Bronchial epithelial cell (primary cell): ENCODE measurements at regions not wholly inside any gene's neighbourhood (a gene's known extent, or its start where the extent isn't known, plus 50 kb on each side); places are given as distances from the start of the nearest gene placed in this dataset.

Experiments
- DNase-seq: peaks from one replicate; pipeline ENCODE4 v3.0.0-alpha.2; 2010; ENCODE audit warnings: low read depth
- FAIRE-seq: peaks from 2 replicates; lab custom pipeline; 2011; peaks lifted over from hg19 to GRCh38; lab: Jason Lieb, UNC
- H3K27me3 ChIP-seq: 2 replicates; pipeline ENCODE4 v1.5.1; 2011; ENCODE audit warnings: low read length; ENCODE audit not compliant: control insufficient read depth, insufficient read depth
- H3K36me3 ChIP-seq: 2 replicates; pipeline ENCODE4 v1.5.1; 2011; ENCODE audit warnings: low read length; ENCODE audit not compliant: control insufficient read depth, insufficient read depth
- H3K4me3 ChIP-seq: 2 replicates; pipeline ENCODE4 v1.5.1; 2011; ENCODE audit warnings: mild to moderate bottlenecking, low read depth, low read length, control low read depth
- CTCF ChIP-seq: IDR thresholded peaks from 2 replicates; pipeline ENCODE4 v1.5.1; 2011; ENCODE audit warnings: mild to moderate bottlenecking, moderate library complexity, low read length, control low read depth, inconsistent platforms; ENCODE audit not compliant: insufficient read depth, severe bottlenecking

- no peaks in the 10 kb centered on the region for H3K27me3 ChIP-seq
- no peak for DNase-seq
- peak; percentile 47 for FAIRE-seq
- H3K4me3 ChIP-seq: no peak overlapping the region
- TF ChIP-seq CTCF: no peak
- H3K36me3 ChIP-seq: no peaks in the 10 kb centered on the region
These were observed 85.2 kb upstream of the DCLK2 start for GRCh38 chr4:149993030-149993429.

GRCh38 chr4:149995134-149995756, 83.0 kb upstream of the DCLK2 start:
- H3K4me3 ChIP-seq: no peak overlapping the region
- no peaks in the 10 kb centered on the region for H3K27me3 ChIP-seq
- DNase-seq: no peak
- no peaks in the 10 kb centered on the region for H3K36me3 ChIP-seq
- no peak for FAIRE-seq
- TF ChIP-seq CTCF: no peak

GRCh38 chr4:149997881-149998421, 80.3 kb upstream of the DCLK2 start:
- Histone ChIP-seq H3K4me3 (no peak overlapping the region), H3K36me3 (no peaks in the 10 kb centered on the region), H3K27me3 (no peaks in the 10 kb centered on the region)
- FAIRE-seq (peak; percentile 72), DNase-seq (peak; percentile 84)
- no peak for TF ChIP-seq CTCF

DNA sequence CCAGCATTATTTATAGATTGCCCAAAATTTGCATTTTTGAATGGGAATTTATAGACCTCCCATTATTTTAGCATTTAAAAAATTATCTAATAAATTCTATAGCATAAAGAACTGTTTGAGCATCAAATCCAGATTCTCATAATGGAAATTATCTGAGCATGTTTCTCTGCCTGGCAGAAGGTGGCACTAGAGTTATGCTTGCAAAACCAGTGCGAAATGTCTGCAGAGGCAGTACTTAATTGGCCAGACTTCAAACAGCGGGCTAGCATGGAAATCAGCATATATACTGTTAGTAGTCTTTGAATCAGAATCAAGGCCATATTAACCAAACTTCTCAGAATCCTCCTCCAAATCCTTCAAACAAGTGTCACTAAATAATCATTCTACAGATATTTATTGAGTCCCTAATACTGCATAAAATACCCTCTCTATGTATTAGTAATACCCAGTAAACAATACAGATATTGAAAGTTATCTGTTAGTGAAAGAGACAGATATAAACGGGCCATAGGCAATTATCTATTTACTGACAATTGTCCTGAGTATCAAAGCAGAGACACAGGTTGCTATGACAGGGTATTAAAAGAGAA, 78.7 kb upstream of the DCLK2 start:
- FAIRE-seq: no peak
- Histone ChIP-seq H3K36me3 (no peaks in the 10 kb centered on the region), H3K4me3 (no peak overlapping the region), H3K27me3 (no peaks in the 10 kb centered on the region)
- DNase-seq: peak; percentile 53
- peak; percentile 58 for TF ChIP-seq CTCF

- Histone ChIP-seq H3K36me3 (no peaks in the 10 kb centered on the region), H3K27me3 (no peaks in the 10 kb centered on the region), H3K4me3 (no peak overlapping the region)
- FAIRE-seq (no peak), DNase-seq (peak; percentile 49)
- no peak for TF ChIP-seq CTCF
These were observed 76.4 kb upstream of the DCLK2 start for GRCh38 chr4:150001815-150002214.
